HT1080 (cell line): ENCODE measurements at regions not wholly inside any gene's neighbourhood (a gene's known extent, or its start where the extent isn't known, plus 50 kb on each side); places are given as distances from the start of the nearest gene placed in this dataset.
A peak's percentile ranks its signal among the peaks of the same experiment; 100 is the strongest.

ENCODE experiments used
- DNase-seq: peaks from one replicate; pipeline ENCODE4 v3.0.0-alpha.2; 2015; ENCODE audit warnings: low read depth

DNA sequence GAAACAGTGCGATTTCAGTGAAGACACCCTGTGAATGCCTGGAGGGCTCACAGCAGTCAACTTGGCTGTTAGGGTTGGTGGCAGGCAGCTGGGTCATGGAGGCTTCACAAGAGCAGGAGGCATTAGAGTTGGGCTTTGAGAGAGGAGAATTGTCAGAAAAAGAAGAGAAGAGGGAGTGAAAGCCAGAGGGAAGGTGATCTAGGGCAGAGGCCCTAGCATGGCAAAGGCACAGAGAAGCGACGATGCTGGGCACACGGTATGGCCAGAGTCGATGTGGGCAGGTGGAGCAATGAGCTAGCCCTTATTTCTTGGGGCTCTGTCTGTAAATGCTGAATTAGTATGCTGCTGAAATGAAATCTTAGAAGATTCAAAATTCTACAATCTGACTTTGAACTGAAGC, 52.6 kb upstream of the OLFM4 start:
- DNase-seq: no peak

DNA sequence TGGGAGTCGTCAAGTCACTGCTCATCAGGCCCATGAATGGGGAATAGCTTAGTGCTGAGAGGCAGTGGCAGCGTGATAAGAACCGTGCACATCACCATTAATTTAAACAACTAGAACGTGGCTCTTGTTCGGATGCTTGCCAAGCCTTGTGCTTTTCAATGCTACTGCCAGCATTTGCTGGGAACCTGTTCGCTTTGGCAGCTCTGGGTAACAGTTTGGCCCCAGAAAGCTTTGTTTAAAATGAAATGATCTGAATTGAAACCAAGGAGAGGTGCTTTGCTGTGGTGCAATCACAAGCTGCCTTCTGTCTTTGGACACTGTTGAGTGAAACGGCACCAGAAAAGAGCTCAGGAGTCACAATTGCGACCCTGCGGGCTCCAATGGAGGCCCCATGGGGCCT, 53.5 kb upstream of the OLFM4 start:
- DNase-seq: no peak

DNA sequence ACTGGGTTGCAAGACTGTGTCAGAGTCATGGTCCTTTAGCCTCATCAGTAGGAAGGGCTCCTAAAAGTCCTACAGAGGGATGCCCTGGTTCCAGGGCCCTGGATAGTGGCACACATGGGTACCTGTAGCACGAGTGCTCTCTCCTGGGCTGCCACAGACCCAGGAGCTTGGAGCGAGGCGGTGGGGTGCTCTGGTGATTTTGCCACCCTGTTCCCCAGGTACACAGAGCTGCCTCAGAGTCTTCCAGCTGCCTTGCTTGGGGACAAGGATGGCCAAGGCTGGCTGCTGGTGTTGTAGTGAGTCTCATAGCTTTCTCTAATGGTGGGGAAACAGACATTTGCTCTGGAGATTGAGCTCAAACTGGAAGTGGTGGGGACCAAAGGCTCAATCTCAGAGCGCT, 53.9 kb upstream of the OLFM4 start:
- DNase-seq: no peak

DNA sequence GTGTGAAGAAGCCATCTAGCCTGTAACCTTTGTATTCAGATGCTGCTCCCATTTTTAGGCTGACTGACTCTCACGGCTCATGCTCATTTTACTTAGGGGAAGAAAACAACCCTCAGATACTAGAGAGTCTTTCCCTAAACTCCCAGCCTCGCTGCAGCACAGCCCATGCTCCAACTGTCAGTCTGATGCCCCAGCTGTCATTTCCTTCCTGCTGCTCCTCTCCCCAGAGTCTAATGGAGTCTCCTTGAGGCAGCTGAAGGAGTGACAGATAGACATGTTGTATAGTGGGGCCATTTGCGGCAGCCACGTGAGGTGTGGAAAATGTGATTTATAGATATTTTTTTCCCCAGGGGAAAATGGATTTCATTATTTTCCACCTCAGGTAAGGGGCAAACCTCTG, 59.2 kb upstream of the OLFM4 start:
- DNase-seq: no peak

DNA sequence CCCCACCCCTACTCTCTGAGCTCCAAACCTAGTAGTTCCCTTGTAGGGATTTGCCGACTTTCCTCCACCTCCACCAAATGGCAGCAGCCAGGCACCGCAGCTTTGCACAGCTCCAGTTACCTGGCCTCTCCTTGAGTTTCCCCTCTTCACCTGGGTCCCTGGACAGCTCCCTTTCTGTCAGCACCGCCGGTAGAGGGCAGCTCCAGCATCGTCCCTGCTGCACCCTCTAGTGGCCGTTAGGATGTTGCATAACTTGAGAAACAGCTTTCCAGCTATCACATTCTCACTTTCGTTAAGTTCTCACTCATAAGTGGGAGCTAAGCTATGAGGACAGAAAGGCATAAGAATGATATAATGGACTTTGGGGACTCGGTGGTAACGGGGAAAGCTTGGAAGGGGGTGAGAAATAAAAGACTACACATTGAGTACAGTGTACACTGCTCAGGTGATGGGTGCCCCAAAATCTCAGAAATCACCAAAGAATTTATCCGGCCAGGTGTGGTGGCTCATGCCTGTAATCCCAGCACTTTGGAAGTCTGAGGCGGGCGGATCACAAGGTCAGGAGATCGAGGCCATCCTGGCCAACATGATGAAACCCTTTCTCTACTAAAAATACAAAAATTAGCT, 60.4 kb upstream of the OLFM4 start:
- peak; percentile 50 for DNase-seq

DNA sequence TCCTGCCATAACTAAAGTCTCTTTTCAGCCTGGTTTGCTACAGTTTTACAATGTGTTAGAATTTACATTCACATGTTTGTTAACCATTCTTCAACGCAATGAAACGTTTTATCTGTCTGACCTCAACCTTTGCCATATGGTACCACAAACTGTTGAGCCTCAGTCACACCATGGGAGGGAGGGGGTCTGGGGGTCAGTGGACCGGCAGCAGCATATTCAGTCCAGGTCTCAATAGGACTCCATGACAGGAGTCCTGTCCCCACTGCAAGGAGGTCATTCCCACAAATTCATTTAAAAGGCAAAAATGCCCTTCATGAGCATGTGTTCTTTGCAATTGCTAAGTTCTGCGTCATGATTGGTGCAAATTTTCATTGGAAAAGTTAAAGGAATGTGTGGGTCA, 66.6 kb upstream of the OLFM4 start:
- no peak for DNase-seq

DNA sequence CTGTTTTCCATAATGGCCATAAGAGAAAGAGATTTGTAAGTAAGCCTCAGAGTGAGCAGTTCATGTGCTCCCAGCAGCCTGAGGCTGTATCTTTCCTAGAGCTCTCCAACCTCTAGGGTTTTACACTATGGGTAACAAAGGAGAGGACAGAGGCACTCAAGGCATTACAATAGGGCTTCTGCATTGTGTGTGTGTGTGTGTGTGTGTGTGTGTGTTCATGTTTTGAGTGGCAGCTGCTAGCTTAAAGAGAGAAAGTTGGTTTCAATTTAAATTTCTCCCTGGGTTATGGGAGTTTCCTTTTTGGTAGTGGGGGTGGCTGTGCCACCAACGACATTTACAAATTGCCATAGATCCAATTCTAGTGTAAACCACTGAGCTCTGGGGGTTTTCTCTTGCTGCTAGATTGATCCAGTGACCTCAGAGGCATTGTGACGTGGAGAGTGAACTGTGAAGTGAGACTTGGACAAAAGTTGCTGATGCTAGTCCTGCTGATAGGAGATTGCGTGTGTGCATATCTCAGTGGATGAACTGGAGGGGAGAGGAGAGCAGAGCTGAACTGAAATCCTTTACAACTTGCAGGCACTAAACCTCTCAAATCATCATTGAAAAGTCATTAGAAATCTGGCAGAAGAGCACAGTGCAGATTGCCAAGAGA, 67.2 kb upstream of the OLFM4 start:
- no peak for DNase-seq

DNA sequence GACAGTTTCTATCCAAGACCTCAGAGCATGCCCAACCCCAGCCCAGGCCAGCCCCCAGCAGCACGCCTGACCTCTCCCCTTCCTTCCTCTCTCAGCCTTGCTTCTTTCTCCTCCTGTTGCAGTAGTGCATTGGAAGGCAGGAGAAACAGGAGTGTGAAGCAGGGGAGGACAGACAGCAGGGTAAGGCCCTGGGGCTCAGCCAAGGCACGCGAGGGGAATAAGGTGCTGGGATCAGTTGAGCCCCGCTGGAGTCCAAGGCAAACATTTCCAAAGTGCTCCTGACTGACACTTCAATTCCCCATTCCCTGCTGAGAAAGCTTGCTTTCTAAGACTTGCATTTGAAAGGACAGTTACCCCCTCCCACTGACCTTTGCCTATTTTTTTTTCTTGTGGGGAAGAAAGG, 73.1 kb upstream of the OLFM4 start:
- no peak for DNase-seq

DNA sequence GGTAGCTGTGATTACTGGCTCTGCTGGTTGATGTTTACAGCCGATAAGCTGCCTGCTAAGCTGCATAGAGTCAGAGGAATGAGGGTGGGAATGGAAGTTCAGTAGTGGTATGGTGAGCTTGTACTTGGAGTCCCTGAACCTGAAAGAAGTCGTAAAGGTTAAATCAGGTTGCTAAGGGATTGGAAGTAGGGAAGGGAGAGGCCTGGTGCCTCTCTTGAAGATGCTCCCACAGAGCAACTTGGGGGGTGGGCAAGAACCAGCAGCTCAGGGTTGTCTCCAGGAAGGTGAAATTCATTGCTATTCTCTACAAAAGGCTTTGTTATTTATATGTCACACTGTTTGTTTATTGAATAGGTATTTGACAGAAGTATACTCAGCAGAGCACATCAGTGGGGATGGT, 73.8 kb upstream of the OLFM4 start:
- no peak for DNase-seq

DNA sequence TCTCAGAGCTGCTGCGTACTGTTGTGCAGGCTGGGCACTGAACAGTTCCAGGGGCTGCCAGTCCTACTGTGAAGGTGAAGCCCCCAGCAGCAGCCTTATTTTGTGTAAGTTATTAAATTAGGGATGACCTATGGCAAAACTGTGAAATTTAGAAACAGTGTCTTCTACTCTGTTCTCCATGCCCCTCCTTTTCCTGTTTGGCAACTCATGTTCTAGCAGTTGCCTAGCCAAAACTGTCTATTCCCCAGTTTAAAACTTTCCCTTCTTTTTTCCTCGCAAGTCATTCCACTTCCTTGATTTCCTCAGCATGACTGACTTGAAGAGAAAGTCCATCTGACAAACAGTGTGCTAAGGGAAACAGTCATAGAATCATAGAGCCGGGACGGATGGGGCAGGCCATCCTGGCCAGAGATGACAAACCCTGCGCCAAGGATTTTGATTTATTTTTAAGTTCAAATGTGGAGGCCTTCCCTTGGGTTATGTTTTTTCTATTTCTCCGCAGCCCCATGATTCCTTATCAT, 78.1 kb upstream of the OLFM4 start:
- no peak for DNase-seq

DNA sequence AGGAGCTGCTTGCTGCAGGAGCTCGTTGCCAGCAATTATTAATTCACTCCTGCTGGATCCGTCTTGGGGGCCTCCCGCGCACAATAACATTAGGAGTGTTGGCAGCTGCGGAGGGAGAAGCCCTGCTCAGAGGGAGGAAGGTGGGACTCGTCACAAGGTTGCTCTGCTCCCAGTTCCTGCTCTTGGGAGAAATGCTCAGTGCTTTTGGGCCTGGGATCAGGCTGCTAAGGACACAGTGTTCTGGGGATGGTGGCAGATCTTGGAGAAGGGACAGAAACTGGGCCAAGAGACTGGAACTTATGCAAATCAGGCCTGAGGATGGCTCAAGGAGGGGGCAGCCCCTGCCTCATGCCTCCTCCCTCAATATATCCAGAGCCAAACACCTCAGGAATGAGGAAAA, 78.9 kb upstream of the OLFM4 start:
- DNase-seq: no peak

DNA sequence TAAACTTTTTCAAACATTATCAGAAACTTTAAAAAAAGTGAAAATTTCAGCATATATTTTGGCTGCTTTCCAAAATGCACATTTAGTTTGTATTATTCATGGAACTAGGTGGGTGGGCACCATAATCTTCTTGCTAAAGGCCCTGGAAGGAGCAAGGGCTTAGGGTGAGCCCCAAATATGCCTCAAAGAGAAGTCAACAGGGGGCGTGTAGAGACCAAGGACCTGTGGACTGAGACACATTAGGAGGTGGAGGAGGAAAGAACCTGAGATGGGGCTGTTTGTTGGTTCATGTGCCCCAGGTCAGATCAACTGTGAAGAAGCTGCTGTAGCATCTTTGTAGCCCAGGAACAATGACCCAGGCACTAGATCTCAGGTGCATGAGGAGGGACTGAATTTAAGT, 79.6 kb upstream of the OLFM4 start:
- DNase-seq: no peak

DNA sequence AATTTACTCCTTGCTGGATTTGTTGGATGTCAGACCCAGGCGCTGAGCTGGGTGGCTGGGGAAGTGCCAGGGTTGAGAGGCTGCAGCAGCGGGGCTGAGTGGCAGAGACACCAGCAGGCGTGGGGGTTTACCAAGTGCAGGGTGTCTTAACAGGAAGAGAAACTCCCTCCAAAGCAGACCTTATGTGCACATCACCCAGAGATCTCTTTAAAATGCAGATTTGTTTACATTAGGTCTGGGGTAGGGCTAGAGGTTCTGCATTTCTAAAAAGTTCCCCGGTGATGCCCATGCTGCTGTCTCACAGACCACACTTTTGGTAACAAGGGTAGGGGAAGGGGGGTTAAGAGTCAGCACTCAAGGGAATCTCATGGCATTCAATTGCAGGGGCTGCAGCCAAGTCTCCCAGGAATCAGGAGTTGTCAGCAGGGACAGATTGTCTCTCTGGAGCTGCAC, 80.7 kb upstream of the OLFM4 start:
- no peak for DNase-seq

DNA sequence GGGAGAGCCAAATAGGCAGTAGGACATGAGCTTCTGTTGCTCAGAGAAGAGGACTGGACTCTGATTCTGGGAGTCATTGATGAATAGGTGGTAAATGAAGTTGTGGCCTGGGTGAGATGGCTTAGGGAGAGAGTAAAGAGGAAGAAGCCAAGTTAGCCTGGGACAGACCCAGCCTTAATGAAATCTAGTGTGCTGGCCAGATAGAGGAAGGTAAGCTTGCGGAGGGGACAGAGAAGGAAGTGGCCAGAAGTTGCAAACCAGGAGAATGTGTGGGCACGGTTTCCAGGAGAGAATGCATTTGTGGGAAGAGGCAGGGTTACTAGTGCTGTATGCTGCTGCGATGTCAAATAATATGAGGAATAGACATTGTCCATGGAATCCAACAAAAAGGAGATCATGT, 83.3 kb upstream of the OLFM4 start:
- DNase-seq: no peak

DNA sequence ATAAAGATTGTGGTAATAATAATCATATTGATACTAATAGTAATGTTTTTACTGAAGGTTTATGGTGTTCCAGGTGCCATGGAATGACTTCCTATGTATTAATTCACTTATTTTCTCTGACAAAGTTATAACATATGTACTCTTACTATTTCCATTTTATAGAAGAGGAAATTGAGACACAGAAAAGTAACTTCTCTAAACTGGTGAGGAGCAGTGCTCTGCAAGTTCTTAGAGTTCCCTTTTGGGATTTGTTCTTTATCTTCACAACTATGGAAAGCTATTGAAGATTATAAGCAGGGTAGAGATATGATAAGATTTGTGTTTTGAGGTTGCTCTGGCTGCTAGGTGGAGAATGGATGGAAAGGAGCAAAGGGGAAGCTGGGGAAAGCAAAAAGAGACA, 83.9 kb upstream of the OLFM4 start:
- no peak for DNase-seq

DNA sequence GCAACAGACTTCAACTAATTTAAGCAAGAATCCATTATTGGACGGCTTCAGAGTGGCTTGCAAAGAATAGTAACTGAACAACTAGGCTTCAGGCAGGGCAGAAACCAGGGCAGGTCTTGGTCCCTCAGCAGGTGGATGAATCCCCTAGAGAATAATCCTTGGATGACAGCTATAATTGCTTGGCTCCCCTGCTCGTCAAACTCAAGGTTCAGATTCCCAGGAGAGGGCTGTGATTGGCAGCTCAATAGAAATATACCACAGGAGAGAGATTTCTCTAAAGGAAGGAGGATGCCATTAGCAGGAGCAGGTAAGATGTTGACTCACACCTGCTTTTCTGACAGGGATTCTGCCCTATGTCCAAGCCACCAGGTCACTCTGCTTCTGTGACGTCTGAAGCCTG, 89.6 kb upstream of the PCDH8 start:
- DNase-seq: no peak

DNA sequence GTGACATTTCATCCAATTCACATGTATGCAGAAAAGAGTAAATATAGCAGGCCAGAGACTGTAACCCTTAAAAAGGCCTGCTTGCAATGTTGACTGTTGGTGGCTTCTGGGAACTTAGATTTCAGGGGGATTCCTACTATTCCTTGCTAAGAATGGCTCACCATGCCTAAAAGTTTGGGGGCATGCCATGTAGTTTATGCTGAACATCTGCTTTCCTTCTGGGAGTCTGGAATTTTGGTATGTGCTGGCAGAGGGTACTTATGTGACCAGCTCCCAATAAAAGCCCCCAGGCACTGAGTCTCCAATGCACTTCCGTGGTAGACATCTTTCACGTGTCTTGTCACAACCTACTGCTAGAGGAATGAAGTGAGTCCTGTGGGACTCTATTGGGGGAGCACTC, 88.4 kb upstream of the PCDH8 start:
- no peak for DNase-seq

DNA sequence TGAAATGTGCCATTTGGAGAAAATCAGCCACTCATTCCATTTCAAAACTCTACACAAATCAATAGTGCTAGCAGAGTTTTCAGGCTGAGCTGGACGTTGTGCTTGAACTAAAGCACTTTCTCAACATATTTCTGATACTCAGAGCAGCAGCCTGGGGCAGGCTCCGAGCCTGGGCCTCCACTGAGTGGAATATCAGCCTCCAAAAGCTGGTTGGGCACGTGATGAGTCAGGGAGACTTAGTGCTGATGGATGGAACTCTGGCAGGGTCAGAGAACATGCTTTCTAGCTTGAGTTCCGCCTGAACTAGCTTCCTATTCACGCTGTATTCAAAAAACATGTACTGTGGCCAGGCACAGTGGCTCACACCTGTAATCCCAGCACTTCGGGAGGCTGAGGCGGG, 85.8 kb upstream of the PCDH8 start:
- no peak for DNase-seq

DNA sequence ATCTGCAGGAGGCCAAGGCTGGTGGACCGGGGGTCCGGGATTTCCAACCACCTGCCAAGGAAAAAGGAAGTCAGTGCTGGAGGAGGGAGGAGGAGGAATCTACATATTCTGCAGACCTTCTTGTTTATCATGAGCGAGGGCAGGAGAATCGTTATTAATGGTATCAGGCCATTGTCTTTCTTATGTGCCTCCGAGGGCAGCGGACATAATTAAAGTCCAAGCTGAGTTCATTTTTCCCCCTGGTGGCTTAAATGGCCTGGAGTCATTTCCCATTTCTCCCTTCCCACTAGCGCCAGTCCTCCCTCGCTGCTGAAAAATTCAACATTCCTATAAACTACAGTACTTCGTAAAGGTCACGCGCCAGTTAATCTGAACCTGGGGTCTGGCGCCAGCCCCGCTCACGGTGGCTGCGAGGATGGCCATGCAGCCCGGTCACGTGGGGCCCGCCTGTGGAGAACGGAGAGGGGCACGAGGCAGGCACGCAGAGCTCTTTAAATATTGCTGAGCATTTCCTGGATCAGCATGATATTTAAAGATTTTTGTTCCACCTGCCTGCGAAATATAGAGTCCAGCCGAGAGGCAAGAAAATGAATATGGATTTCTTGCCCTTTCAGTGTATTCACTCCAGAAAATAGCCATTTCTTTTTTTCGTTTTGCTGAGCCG, 85.2 kb upstream of the PCDH8 start:
- no peak for DNase-seq

DNA sequence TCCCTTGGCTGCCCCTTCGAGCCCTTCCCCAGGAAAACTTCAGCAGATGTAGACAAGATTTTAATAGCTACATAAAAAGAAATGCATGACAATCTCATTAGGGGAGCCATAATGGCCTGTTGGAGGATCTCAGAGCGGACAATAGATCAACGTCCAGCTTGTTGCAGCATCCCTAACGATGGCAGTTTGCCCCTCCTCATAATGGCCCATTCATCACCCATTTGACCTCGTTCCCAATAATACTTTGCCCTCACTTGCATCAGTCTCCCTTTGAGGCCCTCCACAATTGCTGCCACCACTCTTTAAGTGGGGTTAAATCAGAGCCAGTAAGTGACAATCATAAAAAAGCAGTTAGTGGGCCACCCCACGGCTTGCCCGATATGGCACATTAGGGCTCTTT, 84.7 kb upstream of the PCDH8 start:
- DNase-seq: no peak

DNA sequence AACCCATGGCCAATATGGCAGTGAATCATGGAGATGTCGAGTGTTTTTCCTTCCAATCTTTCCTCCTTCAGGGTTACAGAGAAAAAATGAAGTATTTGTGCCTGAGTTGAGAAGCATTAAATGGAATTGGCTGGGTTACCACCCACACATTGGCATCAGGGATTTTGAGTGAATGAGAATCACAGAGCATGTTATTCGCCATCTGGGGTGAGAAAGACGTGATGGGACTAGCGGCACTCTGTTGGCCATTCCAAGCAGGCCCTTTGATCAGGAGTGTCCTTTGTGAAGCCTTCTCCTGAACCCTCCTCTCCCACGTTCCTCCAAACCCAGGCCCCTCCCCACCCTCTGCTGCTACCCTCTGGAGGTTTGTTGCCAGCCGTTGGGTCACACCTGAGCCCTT, 84.2 kb upstream of the PCDH8 start:
- no peak for DNase-seq

DNA sequence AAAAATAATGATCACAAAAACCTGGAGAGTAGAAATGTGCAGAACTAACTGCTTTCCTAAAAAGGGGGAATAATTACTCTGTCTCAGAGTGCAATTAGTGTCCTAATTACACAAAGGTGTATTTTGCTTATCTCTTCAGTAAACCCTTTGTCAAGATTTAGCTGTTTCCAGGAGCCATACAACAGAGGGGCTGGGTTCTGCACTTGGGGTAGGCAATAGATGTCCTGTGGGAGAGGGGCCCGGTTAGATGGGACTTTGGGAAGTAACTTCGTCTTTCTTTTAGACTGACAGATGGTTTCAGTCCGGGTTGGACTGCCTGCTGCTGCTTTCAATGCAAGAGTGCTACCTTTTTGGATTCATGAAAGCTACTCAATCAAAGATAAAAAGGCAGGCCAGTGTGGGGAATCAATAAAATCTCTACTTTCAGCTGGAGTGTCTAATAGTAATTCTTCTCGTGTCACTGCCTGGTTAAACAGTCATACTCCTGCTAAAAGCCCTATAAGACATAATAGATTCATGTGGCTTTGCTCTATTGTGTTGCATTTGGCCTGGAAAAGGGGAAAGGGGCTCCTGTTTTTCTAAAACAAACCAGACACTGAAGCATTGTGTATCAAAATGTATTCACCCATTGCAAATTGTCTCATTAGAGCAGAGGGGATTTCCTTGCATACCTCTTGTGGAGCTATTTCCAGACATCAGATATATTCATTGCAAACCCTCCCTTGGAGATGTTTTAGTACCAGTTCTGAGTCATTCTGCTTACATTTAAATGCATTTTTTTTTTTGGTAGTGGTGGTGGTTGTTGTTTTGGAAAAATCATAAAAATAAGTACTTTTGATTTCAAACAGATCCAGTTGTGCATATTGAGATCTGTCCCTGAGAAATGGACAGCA, 83.3 kb upstream of the PCDH8 start:
- DNase-seq: no peak
